ENCODE measurements at regions not wholly inside any gene's neighbourhood (a gene's known extent, or its start where the extent isn't known, plus 50 kb on each side); places are given as distances from the start of the nearest gene placed in this dataset.

- no peak for TF ChIP-seq CTCF (IDR thresholded peaks at IDR 0.05)
- WGBS, 2 donors = 65 to 78% methylated on average over 2 of the region's 2 CpGs
- Histone ChIP-seq H3K9me3 (no peaks in the 10 kb centered on the region), H3K4me3 (no peak overlapping the region), H3K27ac (peak overlapping the region in 5 of 10 donors; percentile 10 to 82 (median 65)), H3K4me1 (peaks cover 0 to 38% (median 0%) of the 10 kb centered on the region in 9 donors), H3K36me3 (no peaks in the 10 kb centered on the region), H3K27me3 (no peaks in the 10 kb centered on the region)
- intact Hi-C loops (cut with DNase I) = no loop called here
- DNase-seq = no peak
- ATAC-seq = no peak
Observed at GRCh38 chr4:138954428-138954827, 61.2 kb upstream of the NOCT start.

GRCh38 chr4:138953961-138954371 is 61.6 kb upstream of the NOCT start:
- no peak for TF ChIP-seq CTCF (IDR thresholded peaks at IDR 0.05)
- intact Hi-C loops (cut with DNase I) = no loop called here
- peaks cover 0 to 33% (median 0%) of the 10 kb centered on the region in 9 donors for H3K4me1 ChIP-seq
- ATAC-seq (peak in 7 of 8 donors; percentile 68 to 87 (median 76)), DNase-seq (peak in 1 of 2 donors; percentile 14)
- no peaks in the 10 kb centered on the region for H3K36me3 ChIP-seq
- WGBS, 2 donors = 22 to 35% methylated on average over 2 of the region's 2 CpGs
- no peaks in the 10 kb centered on the region for H3K27me3 ChIP-seq
- no peak overlapping the region for H3K4me3 ChIP-seq
- H3K27ac ChIP-seq = peak overlapping the region in 5 of 10 donors; percentile 10 to 82 (median 65)
- H3K9me3 ChIP-seq = no peaks in the 10 kb centered on the region

- peaks cover 0 to 22% (median 0%) of the 10 kb centered on the region in 9 donors for H3K4me1 ChIP-seq
- no peak for TF ChIP-seq CTCF (IDR thresholded peaks at IDR 0.05)
- ATAC-seq (no peak), DNase-seq (no peak)
- no peaks in the 10 kb centered on the region for H3K36me3 ChIP-seq
- H3K9me3 ChIP-seq = no peaks in the 10 kb centered on the region
- H3K27me3 ChIP-seq = no peaks in the 10 kb centered on the region
- no peak overlapping the region for H3K4me3 ChIP-seq
- H3K27ac ChIP-seq = no peak overlapping the region
- intact Hi-C loops (cut with DNase I) = no loop called here
Observed at GRCh38 chr4:138952411-138952810, 63.2 kb upstream of the NOCT start.

- no peak overlapping the region for H3K4me3 ChIP-seq
- no peak for DNase-seq
- no peaks in the 10 kb centered on the region for H3K9me3 ChIP-seq
- intact Hi-C loops (cut with DNase I) = no loop called here
- ATAC-seq = no peak
- H3K36me3 ChIP-seq = no peaks in the 10 kb centered on the region
- no peak overlapping the region for H3K27ac ChIP-seq
- no peak for TF ChIP-seq CTCF (IDR thresholded peaks at IDR 0.05)
- H3K27me3 ChIP-seq = no peaks in the 10 kb centered on the region
- 84 to 89% methylated on average over 1 of the region's 1 CpG for whole genome bisulfite sequencing, 2 donors
- H3K4me1 ChIP-seq = peaks cover 0 to 22% (median 0%) of the 10 kb centered on the region in 9 donors
Observed at GRCh38 chr4:138951764-138952163, 63.8 kb upstream of the NOCT start.

Data from heart right ventricle (tissue), 16 donors.